Cerebellar nuclear complex (tissue), 1 donor: ENCODE measurements at regions not wholly inside any gene's neighbourhood (a gene's known extent, or its start where the extent isn't known, plus 50 kb on each side); places are given as distances from the start of the nearest gene placed in this dataset.

Experiments used
- DNase-seq, 2 experiments: peaks; one replicate each; lab custom pipeline; 2025; lab: John Stamatoyannopoulos, UW

DNA sequence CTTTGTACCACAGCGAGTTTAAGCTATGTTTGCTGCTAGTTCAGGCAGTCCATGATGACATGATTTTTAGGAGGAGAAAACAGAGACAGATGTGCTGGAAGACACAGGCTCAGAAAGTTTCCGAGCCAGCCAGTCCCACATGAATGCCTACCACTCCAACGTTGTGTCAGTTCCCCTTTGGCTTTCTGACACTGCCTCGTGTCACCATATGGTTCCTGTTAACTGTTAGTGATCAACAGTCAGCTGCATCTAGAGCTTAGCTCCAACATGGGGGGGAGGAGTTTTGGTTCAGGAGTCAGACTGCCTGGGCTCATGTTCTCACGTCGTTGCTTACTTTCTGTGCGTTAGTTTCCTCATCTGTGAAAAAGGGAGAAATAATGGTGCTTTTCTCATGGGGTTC lies 343.7 kb downstream of the MID1IP1 start:
- DNase-seq, result no peak

GRCh38 chrX:39145859-39146258 lies 344.6 kb downstream of the MID1IP1 start:
- DNase-seq, result no peak

DNA sequence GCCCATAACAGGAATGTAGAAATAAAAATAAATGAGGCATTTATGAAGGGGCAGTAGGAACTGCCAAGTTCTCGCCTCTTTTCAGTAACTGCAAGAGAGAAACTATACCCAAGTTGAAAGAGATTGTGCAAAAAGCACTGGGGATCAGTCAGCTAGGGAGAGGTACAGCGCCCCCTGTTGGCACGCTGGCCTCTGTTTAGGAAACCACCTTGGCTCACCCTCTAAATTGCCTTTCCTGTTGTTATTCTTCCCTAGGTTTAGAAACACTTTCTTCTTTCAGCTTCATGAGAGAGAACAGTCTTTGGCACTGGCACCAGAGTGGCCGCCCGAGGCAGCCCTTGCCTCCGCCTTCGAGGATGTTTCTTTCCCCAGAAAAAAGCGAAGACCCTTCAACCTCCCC lies 348.5 kb downstream of the MID1IP1 start:
- DNase-seq, result no peak

- no peak for DNase-seq
Observed at GRCh38 chrX:39150220-39150619, 349.0 kb downstream of the MID1IP1 start.

GRCh38 chrX:39150621-39151020 lies 349.4 kb downstream of the MID1IP1 start:
- DNase-seq, result no peak

GRCh38 chrX:39152106-39152649 lies 350.9 kb downstream of the MID1IP1 start:
- DNase-seq, result no peak

- DNase-seq, result no peak
Observed at GRCh38 chrX:39156051-39156450, 354.8 kb downstream of the MID1IP1 start.

DNA sequence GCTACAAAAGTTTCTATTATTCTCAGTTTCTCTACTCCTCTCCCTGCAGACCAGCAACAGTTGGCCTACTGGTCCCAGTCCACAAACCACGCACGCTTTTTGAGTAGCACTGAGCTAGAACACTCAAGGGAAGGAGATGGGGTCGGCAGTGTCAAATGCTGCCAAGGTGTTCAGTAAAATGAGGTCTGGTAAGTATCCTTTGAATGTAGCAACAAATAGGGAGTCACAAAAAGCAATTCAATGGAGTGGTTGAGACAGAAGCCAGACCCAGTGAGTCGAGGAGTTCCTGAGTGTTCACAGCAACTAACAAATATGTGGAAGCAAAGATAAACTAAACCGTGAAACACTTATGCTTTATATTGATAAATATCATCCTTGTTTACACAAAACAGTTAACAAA lies 355.7 kb downstream of the MID1IP1 start:
- no peak for DNase-seq

DNA sequence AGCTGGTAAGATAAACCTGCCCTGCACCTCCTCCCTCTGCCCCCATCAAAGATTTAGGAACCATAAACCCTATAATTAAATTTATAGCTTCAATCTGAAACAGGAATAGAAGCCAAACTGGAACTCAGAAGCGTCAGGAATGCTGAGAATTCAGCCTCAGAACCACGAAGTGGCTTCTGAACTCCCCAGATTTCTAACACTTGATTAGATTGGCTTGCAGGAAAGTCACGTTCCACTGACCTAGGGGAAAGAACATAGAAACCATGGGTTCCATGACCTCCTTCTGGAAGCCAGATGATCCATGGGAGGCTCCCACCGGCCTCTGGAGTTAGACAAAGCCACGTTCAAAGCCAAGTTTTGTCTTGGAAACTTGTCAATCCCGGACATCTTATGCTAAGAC lies 356.5 kb downstream of the MID1IP1 start:
- no peak for DNase-seq

GRCh38 chrX:39158801-39159657 lies 357.8 kb downstream of the MID1IP1 start:
- no peak for DNase-seq

GRCh38 chrX:39159921-39160507 lies 358.8 kb downstream of the MID1IP1 start:
- no peak for DNase-seq

- no peak for DNase-seq
Observed at GRCh38 chrX:39161611-39162255, 360.5 kb downstream of the MID1IP1 start.

DNA sequence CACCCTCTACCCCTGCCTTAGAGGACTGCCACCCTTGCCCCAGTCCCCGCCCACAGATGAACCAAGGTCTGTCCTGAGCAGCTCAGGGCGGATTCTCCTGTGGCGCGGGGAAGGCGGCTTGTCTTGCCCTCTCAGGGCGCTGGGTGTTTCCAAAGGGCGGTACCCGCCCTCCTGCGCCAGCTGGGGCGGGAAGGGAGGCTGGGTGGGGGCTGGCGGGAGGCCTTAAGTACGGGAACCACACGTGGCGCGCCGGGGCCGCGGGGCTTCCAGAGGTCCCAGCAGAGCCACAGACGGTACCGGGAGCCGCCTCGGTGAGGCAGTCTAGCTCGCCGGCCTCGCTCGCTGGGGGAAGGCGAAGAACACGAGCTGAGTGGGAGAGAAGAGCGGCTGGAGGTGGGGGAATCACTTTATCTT lies 361.1 kb downstream of the MID1IP1 start:
- DNase-seq, result no peak

DNA sequence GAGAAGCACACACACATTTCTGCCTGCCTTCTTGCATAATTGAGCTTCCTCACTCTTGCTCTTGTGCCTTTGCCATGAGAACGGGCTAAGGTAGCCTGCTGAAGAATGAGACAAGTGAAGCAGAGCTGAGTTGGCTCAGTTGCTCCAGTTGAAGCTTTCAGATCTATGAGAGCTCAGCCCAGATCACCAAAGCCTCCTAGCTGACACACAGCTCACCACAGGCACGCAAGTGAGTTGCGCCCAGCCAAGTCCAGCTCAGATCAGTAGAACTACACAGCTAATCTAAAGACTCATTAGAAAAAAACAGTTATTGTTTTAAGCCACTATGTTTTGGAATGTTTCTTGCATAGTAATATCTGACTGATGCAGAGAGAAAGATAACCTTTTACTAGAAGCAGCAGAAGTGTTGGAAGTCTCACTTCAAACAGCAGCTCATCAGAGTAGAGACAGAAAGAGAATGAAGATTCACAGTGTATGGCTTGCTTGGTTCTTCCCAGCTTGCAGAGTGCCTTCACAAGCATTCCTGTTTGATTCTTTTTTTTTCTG lies 362.4 kb downstream of the MID1IP1 start:
- DNase-seq, result no peak

DNA sequence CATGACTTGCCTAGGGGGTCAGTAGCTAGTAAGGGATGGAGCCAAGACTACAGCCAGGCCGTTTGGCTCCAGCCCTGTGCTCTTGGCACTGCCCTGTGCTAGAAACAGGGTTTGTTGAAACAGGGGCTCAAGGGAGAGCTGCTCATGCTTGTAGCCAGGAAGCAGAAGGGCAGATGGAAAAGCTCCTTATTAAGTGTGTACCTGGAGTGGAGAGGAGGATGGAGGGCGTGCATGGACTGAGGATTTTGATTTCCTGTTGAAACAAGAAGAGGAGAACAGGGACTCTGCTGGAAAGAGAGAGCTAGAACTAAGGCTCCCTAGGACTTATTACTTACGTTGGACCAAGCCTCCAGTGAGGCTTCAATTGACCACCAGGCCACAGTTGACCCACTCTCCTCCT lies 363.0 kb downstream of the MID1IP1 start:
- no peak for DNase-seq

DNA sequence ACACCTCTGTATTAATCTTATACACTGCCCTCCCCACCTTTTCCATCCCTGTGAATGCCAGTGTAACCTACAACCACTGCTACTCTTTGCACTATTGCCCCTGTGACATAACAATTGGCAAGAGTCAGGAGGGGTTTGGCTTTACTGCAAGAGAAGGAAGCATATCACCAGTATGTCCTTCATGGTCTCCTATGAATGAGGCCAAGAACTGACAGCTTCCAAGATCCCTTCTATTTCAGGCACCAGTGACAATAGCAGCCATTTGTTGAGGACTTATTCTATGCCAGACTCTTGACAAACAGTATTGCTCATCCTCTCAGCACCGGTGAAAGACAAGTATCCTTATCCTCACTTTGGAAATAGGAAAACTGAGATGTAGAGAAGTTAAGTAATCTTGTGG lies 363.9 kb downstream of the MID1IP1 start:
- no peak for DNase-seq

DNA sequence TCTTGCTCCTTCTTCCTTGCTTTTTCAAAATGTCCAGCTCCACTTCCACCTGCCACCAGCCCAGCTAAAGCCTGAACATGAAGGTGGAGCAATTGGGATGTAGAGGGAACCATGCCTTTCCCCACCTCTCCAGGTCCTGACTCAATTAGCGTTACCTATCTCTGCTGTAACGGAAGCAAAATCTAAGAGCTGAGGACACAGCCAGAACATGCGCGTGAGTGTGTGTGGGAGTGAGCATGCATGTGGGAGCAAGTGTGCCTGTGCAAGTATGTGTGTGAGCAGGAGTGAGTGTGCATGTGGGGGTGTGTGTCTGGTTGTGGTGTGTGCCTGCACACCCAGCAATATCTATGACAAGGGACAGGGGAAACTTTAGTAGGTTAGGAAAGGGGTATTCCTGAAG lies 364.5 kb downstream of the MID1IP1 start:
- DNase-seq, result no peak

GRCh38 chrX:39167791-39168190 lies 366.5 kb downstream of the MID1IP1 start:
- no peak for DNase-seq

DNA sequence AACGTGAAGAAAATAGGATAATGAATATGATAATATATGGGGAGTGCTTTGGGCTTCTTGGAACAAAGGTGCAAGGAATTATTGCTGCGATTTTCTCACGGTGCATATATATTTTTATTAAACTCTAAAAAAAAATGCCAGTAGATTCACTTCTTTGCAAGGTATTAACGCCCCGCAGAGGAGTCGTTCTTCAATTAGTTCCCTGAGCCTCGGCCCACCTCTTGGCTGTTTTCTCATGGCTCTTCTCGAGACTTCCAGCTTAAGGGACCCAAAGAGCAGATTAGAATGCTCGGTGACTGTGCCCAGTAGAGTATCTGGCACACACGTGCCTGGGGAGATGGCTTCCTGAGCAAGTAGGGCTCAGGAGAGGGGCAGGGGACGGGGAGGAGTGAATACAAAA lies 367.4 kb downstream of the MID1IP1 start:
- DNase-seq, result no peak

GRCh38 chrX:39169976-39170375 lies 368.7 kb downstream of the MID1IP1 start:
- no peak for DNase-seq

DNA sequence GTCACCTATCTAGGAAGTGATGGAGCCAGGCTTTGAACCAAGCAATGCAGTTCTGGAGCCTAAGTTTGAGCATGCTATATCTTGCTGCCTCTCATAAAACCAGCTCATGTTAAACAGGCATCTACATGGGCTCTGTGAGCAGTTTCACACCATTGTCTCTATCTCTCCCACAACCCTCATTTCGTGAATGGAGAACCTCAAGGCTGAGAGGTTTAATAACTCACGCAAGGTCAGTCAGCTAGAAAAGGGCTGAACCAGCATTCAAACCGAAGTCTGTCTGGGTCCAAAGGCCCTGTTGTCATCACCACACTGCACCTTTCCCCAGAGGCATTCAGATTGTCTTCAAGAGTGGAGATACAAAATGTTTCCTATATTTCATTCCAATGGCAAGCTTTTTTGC lies 369.2 kb downstream of the MID1IP1 start:
- no peak for DNase-seq

DNA sequence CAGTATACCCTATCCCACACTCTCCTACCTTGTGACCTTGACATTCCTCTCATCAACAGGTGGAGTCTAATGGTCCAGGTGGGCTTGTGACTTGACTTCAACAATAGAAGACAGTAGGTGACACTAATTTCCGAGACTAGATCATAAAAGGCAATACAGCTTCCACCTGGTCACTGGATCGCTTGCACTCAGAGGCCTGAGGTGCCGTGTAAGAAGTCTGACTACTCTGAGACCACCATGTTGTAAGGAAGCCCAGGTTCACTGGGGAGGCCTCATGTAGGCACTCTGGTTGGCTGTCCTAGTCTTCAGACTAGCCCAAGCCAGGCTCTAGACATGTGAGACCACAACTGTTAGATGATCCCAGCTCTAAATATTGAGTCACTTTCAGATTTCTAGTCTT lies 370.4 kb downstream of the MID1IP1 start:
- DNase-seq, result no peak
